AG04450 (cell line): ENCODE measurements at regions not wholly inside any gene's neighbourhood (a gene's known extent, or its start where the extent isn't known, plus 50 kb on each side); places are given as distances from the start of the nearest gene placed in this dataset.
A peak's percentile ranks its signal among the peaks of the same experiment; 100 is the strongest.

ENCODE experiments used
- CTCF ChIA-PET: fragments of 300-600, 350-600 bp; formaldehyde crosslinking; extraction: SDS; loops from one replicate; lab custom pipeline; 2022; ENCODE audit warnings: antibody characterized with exemption, inconsistent platforms; lab: Charles Lee
- POLR2A ChIA-PET: fragments of 350-600 bp; formaldehyde crosslinking; extraction: SDS; loops from one replicate; lab custom pipeline; 2021; ENCODE audit warnings: antibody characterized with exemption, inconsistent platforms; lab: Yijun Ruan, JAX
- DNase-seq: peaks from one replicate; pipeline ENCODE4 v3.0.0-alpha.2; 2011; ENCODE audit warnings: low read depth, low spot score
- H3K27ac ChIP-seq: one replicate; pipeline ENCODE4 v1.5.1; 2012; ENCODE audit warnings: low read depth, low read length, control low read depth
- H3K27me3 ChIP-seq: one replicate; pipeline ENCODE4 v1.6.0; 2012; ENCODE audit warnings: low read length; ENCODE audit not compliant: control insufficient read depth, insufficient read depth
- H3K4me3 ChIP-seq: 2 replicates; pipeline ENCODE4 v1.5.1; 2011; ENCODE audit warnings: mild to moderate bottlenecking, low read depth, low read length, control low read depth
- H3K9me3 ChIP-seq: 2 replicates; pipeline ENCODE4 v1.5.1; 2012; ENCODE audit warnings: low read length; ENCODE audit not compliant: control insufficient read depth, insufficient read depth
- CTCF ChIP-seq: IDR thresholded peaks from 2 replicates; pipeline ENCODE4 v1.5.1; 2011; ENCODE audit warnings: low read depth, low read length, control low read depth, inconsistent platforms

DNA sequence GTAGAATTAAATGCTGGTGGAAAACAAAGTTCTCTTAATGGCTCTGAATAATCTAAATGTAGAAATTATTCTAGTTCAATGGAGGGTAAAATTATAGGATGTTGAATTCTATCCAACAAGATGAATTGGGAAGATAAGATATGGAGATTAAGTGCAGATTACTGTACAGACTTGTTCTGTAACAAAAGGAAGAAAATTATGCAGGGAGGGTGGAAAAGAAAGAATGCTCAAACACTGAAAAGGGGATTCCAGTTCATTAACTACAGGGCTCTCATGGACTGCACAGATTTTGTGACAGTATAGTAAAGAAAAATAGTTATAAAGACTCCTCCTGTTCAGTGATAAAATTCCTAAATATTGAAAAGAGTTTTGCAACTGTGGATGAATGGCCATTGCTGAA, 1794.0 kb upstream of the PCDH7 start:
- DNase-seq: no peak
- no peaks in the 10 kb centered on the region for H3K27me3 ChIP-seq
- no peaks in the 10 kb centered on the region for H3K9me3 ChIP-seq
- H3K27ac ChIP-seq: no peak overlapping the region
- TF ChIP-seq CTCF: no peak
- no peak overlapping the region for H3K4me3 ChIP-seq
- CTCF ChIA-PET: interaction anchor here (0.6 kb wide), 1 partner anchor 335 kb away, joined by 3 read pairs; no protein-coding TSS in a partner anchor
- POLR2A ChIA-PET: no interaction called here

GRCh38 chr4:28942631-28943030, 1777.5 kb upstream of the PCDH7 start:
- ChIA-PET POLR2A (no interaction called here), CTCF (no interaction called here)
- Histone ChIP-seq H3K27me3 (no peaks in the 10 kb centered on the region), H3K9me3 (no peaks in the 10 kb centered on the region), H3K27ac (no peak overlapping the region), H3K4me3 (no peak overlapping the region)
- TF ChIP-seq CTCF: no peak
- DNase-seq: no peak

DNA sequence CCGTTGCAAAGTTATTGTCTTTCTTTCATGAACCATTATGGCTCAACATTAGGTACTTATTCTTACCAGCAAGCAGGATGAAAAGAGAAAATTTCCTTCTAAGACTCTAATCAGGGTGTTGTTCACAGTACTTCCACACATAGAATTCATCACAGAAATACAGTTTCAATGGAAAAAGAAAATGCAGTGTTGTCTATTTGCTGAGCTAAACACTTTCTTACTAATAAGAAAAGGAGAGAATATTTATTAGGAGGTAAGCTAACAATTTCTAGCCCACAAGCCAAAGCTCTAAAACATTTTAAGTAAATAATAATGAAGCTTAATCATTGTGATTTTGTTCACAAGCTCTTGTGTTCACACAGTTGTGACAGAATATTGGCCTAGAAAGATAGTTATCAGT, 1772.8 kb upstream of the PCDH7 start:
- Histone ChIP-seq H3K9me3 (no peaks in the 10 kb centered on the region), H3K27ac (no peak overlapping the region), H3K4me3 (no peak overlapping the region), H3K27me3 (no peaks in the 10 kb centered on the region)
- ChIA-PET POLR2A (no interaction called here), CTCF (no interaction called here)
- DNase-seq: no peak
- no peak for TF ChIP-seq CTCF

- POLR2A ChIA-PET: no interaction called here
- no peak overlapping the region for H3K27ac ChIP-seq
- no peak overlapping the region for H3K4me3 ChIP-seq
- H3K9me3 ChIP-seq: no peaks in the 10 kb centered on the region
- no peak for DNase-seq
- no peak for TF ChIP-seq CTCF
- CTCF ChIA-PET: no interaction called here
- H3K27me3 ChIP-seq: no peaks in the 10 kb centered on the region
These were observed 1771.7 kb upstream of the PCDH7 start for GRCh38 chr4:28948501-28948900.

DNA sequence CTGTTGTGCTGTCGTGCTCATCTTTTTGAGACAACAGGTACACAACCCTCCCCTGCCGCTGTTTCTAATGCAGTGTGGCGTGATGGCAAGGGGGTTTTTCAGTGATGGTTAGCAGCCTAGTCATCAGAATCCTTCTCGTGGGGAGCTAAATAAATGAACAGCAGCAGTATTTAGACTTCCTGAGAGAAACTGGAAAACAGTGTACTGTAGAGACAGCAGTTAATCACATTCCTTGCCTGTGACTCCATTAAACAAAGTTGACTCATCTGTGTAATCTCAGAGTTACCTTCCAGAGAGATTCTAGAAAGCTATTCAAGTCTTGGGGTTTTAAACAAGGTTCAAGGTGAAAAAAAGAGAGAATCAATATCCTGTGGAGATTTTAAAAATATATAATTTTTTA, 1753.2 kb upstream of the PCDH7 start:
- ChIA-PET CTCF (no interaction called here), POLR2A (no interaction called here)
- Histone ChIP-seq H3K9me3 (no peaks in the 10 kb centered on the region; the same call in 1 of the 2 replicates), H3K27ac (no peak overlapping the region), H3K4me3 (no peak overlapping the region), H3K27me3 (no peaks in the 10 kb centered on the region)
- no peak for TF ChIP-seq CTCF
- DNase-seq: peak; percentile 33
